Upper lobe of left lung (tissue), 4 donors: ENCODE measurements at regions not wholly inside any gene's neighbourhood (a gene's known extent, or its start where the extent isn't known, plus 50 kb on each side); places are given as distances from the start of the nearest gene placed in this dataset.

Experiments used
- EP300 ChIP-seq, 4 donors: sonication (generic); formaldehyde crosslinking; IDR thresholded peaks; one replicate each; pipeline ENCODE4 v1.5.1; 2017; ENCODE audit warnings: antibody characterized with exemption in 4 of 4, control low read depth in 2 of 4
- POLR2AphosphoS5 ChIP-seq, 2 donors: sonication (generic); formaldehyde crosslinking; IDR thresholded peaks; one replicate each; pipeline ENCODE4 v1.5.1; 2017; ENCODE audit warnings: antibody characterized with exemption in 2 of 2
- TF ChIP-seq, protein P1 (sequence below), 6 experiments: fragments of 450-650 bp in 4 of 6; fragments of 200-600 bp in 2 of 6; sonication (generic) in 2 of 6; IDR thresholded peaks; one replicate each; pipeline ENCODE4 v1.5.1; 2016 to 2019; ENCODE audit warnings: antibody characterized with exemption in 6 of 6

DNA sequence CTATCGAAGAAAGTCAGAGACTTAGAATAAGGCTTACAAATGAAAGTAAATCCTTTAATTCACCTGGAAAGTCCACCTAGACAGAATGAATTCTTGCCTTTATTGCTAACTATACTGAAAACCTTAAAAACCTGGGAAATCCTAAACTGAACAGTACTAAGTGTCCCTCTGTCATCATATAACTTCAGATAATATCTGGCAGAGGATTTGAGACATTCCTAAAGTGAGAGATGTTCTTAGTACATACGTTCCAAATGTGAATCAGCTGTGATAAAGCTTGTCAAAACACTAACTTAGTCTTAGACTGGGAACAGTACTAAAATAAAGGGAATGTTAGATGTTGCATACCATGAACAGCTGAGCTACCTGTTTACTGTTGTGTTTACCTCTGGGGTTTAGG lies 121.7 kb downstream of the TNFSF18 start:
- TF ChIP-seq, protein P1, sequence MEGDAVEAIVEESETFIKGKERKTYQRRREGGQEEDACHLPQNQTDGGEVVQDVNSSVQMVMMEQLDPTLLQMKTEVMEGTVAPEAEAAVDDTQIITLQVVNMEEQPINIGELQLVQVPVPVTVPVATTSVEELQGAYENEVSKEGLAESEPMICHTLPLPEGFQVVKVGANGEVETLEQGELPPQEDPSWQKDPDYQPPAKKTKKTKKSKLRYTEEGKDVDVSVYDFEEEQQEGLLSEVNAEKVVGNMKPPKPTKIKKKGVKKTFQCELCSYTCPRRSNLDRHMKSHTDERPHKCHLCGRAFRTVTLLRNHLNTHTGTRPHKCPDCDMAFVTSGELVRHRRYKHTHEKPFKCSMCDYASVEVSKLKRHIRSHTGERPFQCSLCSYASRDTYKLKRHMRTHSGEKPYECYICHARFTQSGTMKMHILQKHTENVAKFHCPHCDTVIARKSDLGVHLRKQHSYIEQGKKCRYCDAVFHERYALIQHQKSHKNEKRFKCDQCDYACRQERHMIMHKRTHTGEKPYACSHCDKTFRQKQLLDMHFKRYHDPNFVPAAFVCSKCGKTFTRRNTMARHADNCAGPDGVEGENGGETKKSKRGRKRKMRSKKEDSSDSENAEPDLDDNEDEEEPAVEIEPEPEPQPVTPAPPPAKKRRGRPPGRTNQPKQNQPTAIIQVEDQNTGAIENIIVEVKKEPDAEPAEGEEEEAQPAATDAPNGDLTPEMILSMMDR (IDR thresholded peaks at IDR 0.05) = no peak
- TF ChIP-seq POLR2AphosphoS5 (IDR thresholded peaks at IDR 0.05) (no peak), EP300 (IDR thresholded peaks at IDR 0.05) (no peak)
